GM12865 (cell line): ENCODE measurements at regions not wholly inside any gene's neighbourhood (a gene's known extent, or its start where the extent isn't known, plus 50 kb on each side); places are given as distances from the start of the nearest gene placed in this dataset.

Experiments
- DNase-seq: peaks from one replicate; pipeline ENCODE4 v3.0.0; 2010; ENCODE audit warnings: low read depth
- H3K4me3 ChIP-seq: 2 replicates; pipeline ENCODE4 v1.5.1; 2011; ENCODE audit warnings: mild to moderate bottlenecking, low read depth, low read length, control low read depth
- TF ChIP-seq, protein P1 (sequence below): IDR thresholded peaks from 2 replicates; pipeline ENCODE4 v1.5.1; 2011; ENCODE audit warnings: low read length, control low read depth, low read depth, inconsistent platforms; ENCODE audit not compliant: insufficient read depth; ENCODE audit errors: missing control alignments

- TF ChIP-seq, protein P1, sequence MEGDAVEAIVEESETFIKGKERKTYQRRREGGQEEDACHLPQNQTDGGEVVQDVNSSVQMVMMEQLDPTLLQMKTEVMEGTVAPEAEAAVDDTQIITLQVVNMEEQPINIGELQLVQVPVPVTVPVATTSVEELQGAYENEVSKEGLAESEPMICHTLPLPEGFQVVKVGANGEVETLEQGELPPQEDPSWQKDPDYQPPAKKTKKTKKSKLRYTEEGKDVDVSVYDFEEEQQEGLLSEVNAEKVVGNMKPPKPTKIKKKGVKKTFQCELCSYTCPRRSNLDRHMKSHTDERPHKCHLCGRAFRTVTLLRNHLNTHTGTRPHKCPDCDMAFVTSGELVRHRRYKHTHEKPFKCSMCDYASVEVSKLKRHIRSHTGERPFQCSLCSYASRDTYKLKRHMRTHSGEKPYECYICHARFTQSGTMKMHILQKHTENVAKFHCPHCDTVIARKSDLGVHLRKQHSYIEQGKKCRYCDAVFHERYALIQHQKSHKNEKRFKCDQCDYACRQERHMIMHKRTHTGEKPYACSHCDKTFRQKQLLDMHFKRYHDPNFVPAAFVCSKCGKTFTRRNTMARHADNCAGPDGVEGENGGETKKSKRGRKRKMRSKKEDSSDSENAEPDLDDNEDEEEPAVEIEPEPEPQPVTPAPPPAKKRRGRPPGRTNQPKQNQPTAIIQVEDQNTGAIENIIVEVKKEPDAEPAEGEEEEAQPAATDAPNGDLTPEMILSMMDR, result peak; percentile 95
- peak; percentile 77 for DNase-seq
- H3K4me3 ChIP-seq, result no peak overlapping the region
These were observed 67.0 kb downstream of the CHRNA1 start for GRCh38 chr2:174697255-174697654.

- DNase-seq, result no peak
- TF ChIP-seq, protein P1, result no peak
- H3K4me3 ChIP-seq, result no peak overlapping the region
These were observed 69.4 kb downstream of the CHRNA1 start for GRCh38 chr2:174694920-174695319.

DNA sequence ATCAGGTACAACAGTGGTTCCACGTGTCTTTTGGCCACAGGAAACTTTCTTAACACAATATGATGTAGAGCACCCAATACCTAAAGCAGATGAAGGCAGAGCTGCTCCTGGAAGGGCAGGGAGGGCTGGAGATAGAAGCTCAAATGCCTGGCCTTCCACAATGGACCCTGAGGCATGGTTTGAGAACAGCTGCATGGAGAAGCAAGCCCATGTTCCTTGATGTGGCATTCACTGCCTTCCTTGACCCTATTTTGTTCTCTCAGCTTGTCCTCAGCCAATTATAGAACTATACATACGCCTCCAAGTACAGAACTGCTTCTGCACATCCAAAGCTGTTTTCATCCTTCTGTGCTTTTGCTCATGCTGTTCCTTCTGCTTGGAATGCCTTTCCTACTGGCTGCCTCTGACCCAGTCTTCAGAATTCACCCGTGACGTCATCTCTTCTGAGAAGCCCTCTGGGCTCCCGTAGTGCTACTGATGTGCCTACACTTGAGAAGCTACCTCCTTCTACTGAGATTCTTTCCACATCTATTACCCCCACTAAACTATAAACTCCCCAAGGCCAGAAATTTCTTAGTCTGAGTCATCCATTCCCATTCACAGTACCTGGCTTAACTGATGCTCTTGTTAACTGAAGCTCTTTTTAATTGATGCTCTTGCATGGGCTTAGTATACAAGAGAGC lies 69.9 kb downstream of the CHRNA1 start:
- H3K4me3 ChIP-seq, result no peak overlapping the region
- no peak for DNase-seq
- TF ChIP-seq, protein P1, result no peak

DNA sequence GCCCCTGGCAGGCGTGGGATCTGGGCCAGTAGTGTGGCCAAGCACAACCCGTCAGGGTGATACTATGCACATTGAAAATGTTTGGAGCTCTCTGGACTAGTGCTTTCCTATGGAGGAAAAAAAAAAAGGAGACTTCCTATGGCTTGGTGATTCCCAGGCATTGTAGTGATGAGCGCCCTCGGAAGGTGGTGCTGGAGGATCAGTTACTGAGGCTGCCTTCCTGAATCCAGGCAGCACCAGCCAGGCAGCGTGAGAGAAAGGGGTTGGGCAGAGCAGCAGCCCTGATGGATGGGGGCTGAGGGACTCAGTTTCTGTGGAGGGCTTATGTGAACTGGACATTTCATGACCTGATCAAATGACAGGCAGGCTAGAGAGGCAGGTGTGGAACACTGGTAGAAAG lies 70.9 kb downstream of the CHRNA1 start:
- TF ChIP-seq, protein P1, result no peak
- no peak overlapping the region for H3K4me3 ChIP-seq
- DNase-seq, result no peak

- H3K4me3 ChIP-seq, result no peak overlapping the region
- no peak for DNase-seq
- TF ChIP-seq, protein P1, result no peak
These were observed 71.9 kb downstream of the CHRNA1 start for GRCh38 chr2:174692256-174692919.

DNA sequence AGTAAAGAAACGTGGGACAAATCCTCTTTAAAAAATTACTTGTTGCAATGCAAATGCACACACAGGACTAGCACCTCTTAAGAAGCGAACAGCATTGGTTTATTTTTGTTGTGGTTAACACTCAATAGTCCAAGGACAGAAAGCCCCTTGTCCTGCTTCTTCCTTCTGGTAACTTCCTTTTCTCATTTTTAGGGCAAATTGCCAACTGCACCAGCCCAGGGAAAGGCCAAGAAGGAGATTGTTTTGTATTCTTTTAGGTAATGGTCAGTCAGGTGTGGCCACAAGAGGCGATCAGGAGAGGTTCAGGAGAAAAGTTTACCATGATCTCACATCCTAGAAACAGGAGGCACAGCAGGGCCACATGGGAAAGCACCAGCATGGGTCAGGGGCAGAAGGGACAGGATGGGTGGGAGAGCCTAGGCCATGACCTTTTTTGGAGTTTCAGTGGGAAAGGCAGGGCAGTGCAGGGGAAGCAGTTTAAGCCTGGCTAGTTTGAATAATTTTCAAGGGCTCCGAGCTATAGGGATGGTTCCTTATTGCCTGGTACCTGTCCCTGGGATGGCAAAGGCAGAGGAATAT lies 73.0 kb downstream of the CHRNA1 start:
- TF ChIP-seq, protein P1, result no peak
- H3K4me3 ChIP-seq, result no peak overlapping the region
- no peak for DNase-seq
